GM12878 (cell line): ENCODE measurements at regions not wholly inside any gene's neighbourhood (a gene's known extent, or its start where the extent isn't known, plus 50 kb on each side); places are given as distances from the start of the nearest gene placed in this dataset.

Source experiments
- ATAC-seq: fragments of 200-7000 bp; cut with Tn5 transposase; 3 replicates; pipeline ENCODE4 v1.9.1; 2020; ENCODE audit warnings: mild to moderate bottlenecking, moderate library complexity
- BruUV-seq: library from RNA; stranded (reverse); fragments of 400-500 nt; replicated peaks from 2 replicates; lab custom pipeline; 2021; lab: Mats Ljungman, UMichigan
- CTCF ChIA-PET: fragments of 300-600 bp; sonication (Branson Sonifier 250); formaldehyde crosslinking; extraction: SDS; loops from one replicate; lab custom pipeline; 2021; ENCODE audit warnings: inconsistent platforms; lab: Yijun Ruan, JAX
- POLR2A ChIA-PET: fragments of 350-600 bp; formaldehyde crosslinking; extraction: SDS; loops from one replicate; lab custom pipeline; 2021; ENCODE audit warnings: inconsistent platforms; lab: Charles Lee
- RAD21 ChIA-PET: fragments of 300-600 bp; sonication (Branson Sonifier 250); formaldehyde crosslinking; loops from one replicate; lab custom pipeline; 2023; ENCODE audit warnings: antibody characterized with exemption; ENCODE audit not compliant: unreplicated experiment; lab: Charles Lee
- SMC1A ChIA-PET: fragments of 300-600 bp; sonication (Branson Sonifier 250); formaldehyde crosslinking; loops from one replicate; lab custom pipeline; 2023; ENCODE audit not compliant: unreplicated experiment, uncharacterized antibody; lab: Charles Lee
- DNase-seq: peaks from one replicate; pipeline ENCODE4 v3.0.0-alpha.2; 2011; ENCODE audit warnings: low read depth, low spot score
- FAIRE-seq: peaks from 3 replicates; lab custom pipeline; 2011; peaks lifted over from hg19 to GRCh38; lab: Jason Lieb, UNC
- H2AFZ ChIP-seq: 2 replicates; pipeline ENCODE4 v1.6.0; 2011; ENCODE audit warnings: low read depth, low read length, control low read depth; ENCODE audit not compliant: control insufficient read depth
- H3K27ac ChIP-seq: 2 replicates; pipeline ENCODE4 v1.5.1; 2011; ENCODE audit warnings: control low read depth; ENCODE audit not compliant: control insufficient read depth, insufficient read depth
- H3K27me3 ChIP-seq, 2 experiments: replicated peaks in 1 of 2; 2 replicates each; pipeline versions ENCODE4 v1.6.0 to v1.6.1; 2011; ENCODE audit warnings: low read length in 1 of 2; ENCODE audit not compliant: control insufficient read depth in 2 of 2, insufficient read depth in 2 of 2
- H3K36me3 ChIP-seq, 2 experiments: 2 replicates each; pipeline ENCODE4 v1.5.1; 2011; ENCODE audit warnings: low read length in 1 of 2; ENCODE audit not compliant: control insufficient read depth in 2 of 2, insufficient read depth in 2 of 2
- H3K4me1 ChIP-seq: 2 replicates; pipeline ENCODE4 v1.6.1; 2011; ENCODE audit warnings: mild to moderate bottlenecking, low read length, moderate library complexity, mixed read lengths; ENCODE audit not compliant: control insufficient read depth, insufficient read depth
- H3K4me2 ChIP-seq: 2 replicates; pipeline ENCODE4 v1.6.0; 2011; ENCODE audit warnings: control low read depth; ENCODE audit not compliant: control insufficient read depth, insufficient read depth
- H3K4me3 ChIP-seq: fragments of 200-600 bp; sonication (generic); 2 replicates; pipeline ENCODE4 v1.5.1; 2016
- H3K79me2 ChIP-seq: 2 replicates; pipeline ENCODE4 v1.6.0; 2011; ENCODE audit warnings: low read length; ENCODE audit not compliant: control insufficient read depth, insufficient read depth
- H3K9ac ChIP-seq: 2 replicates; pipeline ENCODE4 v1.8.0; 2011; ENCODE audit warnings: low read length, control low read depth, mixed read lengths; ENCODE audit not compliant: control insufficient read depth, insufficient read depth
- H3K9me3 ChIP-seq: replicated peaks from 3 replicates; pipeline ENCODE4 v1.5.1; 2011; ENCODE audit warnings: mild to moderate bottlenecking, low read length; ENCODE audit not compliant: control insufficient read depth, insufficient read depth
- H4K20me1 ChIP-seq: 2 replicates; pipeline ENCODE4 v1.6.0; 2011; ENCODE audit not compliant: control insufficient read depth, insufficient read depth
- CBFB ChIP-seq: IDR thresholded peaks from 2 replicates; pipeline ENCODE4 v1.6.1; 2016; ENCODE audit warnings: antibody characterized with exemption, low read depth
- CEBPZ ChIP-seq: fragments of 150-350 bp; IDR thresholded peaks from 2 replicates; pipeline ENCODE4 v1.6.1; 2016; ENCODE audit warnings: low read depth, low read length
- CREB1 ChIP-seq: IDR thresholded peaks from 2 replicates; pipeline ENCODE4 v1.6.1; 2012; ENCODE audit warnings: low read depth, mild to moderate bottlenecking, inconsistent platforms
- HDGF ChIP-seq: fragments of 450-650 bp; IDR thresholded peaks from 2 replicates; pipeline ENCODE4 v1.6.1; 2016; ENCODE audit warnings: antibody characterized with exemption
- KAT2A ChIP-seq: conservative IDR thresholded peaks from 2 replicates; pipeline ENCODE4 v1.6.1; 2011; ENCODE audit warnings: low read depth, low read length; ENCODE audit not compliant: control insufficient read depth
- NFXL1 ChIP-seq: fragments of 450-650 bp; IDR thresholded peaks from 2 replicates; pipeline ENCODE4 v1.6.1; 2017; ENCODE audit warnings: antibody characterized with exemption, mild to moderate bottlenecking, borderline replicate concordance
- REST ChIP-seq: IDR thresholded peaks from 2 replicates; pipeline ENCODE4 v1.6.1; 2012; ENCODE audit warnings: mild to moderate bottlenecking, low read depth, low read length
- RFX5 ChIP-seq: IDR thresholded peaks from 2 replicates; pipeline ENCODE4 v1.6.1; 2011; ENCODE audit warnings: low read depth, low read length, improper control_type of control experiment
- STAT3 ChIP-seq: IDR thresholded peaks from 2 replicates; pipeline ENCODE4 v1.6.1; 2011; ENCODE audit warnings: low read depth, low read length, improper control_type of control experiment
- USF1 ChIP-seq: IDR thresholded peaks from 2 replicates; pipeline ENCODE4 v1.6.1; 2011; ENCODE audit warnings: borderline replicate concordance, low read depth, mild to moderate bottlenecking, moderate library complexity, mixed read lengths, low read length; ENCODE audit not compliant: insufficient read depth; ENCODE audit errors: extremely low read length
- ZNF207 ChIP-seq: fragments of 450-650 bp; IDR thresholded peaks from 2 replicates; pipeline ENCODE4 v1.6.1; 2014; ENCODE audit warnings: antibody characterized with exemption, mild to moderate bottlenecking, borderline replicate concordance
- ZNF384 ChIP-seq: IDR thresholded peaks from 2 replicates; pipeline ENCODE4 v1.6.1; 2012; ENCODE audit warnings: low read depth, mild to moderate bottlenecking, low read length, improper control_type of control experiment, borderline replicate concordance
- ZZZ3 ChIP-seq: IDR thresholded peaks from 2 replicates; pipeline ENCODE4 v1.6.1; 2011; ENCODE audit warnings: low read depth; ENCODE audit not compliant: control insufficient read depth, insufficient read length
- WGBS: methylation state at CpG from one replicate; pipeline ENCODE4 v1.1.6; 2016; ENCODE audit warnings: low lambda C conversion rate; ENCODE audit not compliant: insufficient replicate concordance, insufficient coverage; ENCODE audit errors: missing lambda C conversion rate; 5-methylcytosine and 5-hydroxymethylcytosine counted together
- in situ Hi-C: fragments of 300-500 bp; cut with MboI; formaldehyde crosslinking; loops from 9 replicates; pipeline ENCODE4 v1.14.3; 2018; ENCODE audit warnings: mixed read lengths
- intact Hi-C: fragments of 100-400 bp; cut with micrococcal nuclease; formaldehyde crosslinking; loops from one replicate; pipeline ENCODE4 v1.14.2; 2022; ENCODE audit not compliant: unreplicated experiment

GRCh38 chr9:71630377-71630995, 137.8 kb downstream of the CEMIP2 start:
- TF ChIP-seq REST: no peak
- TF ChIP-seq KAT2A: no peak
- no peak for TF ChIP-seq RFX5
- TF ChIP-seq ZNF207: no peak
- TF ChIP-seq ZZZ3: no peak
- TF ChIP-seq HDGF: no peak
- TF ChIP-seq STAT3: no peak
- no peak for TF ChIP-seq USF1
- no peak for TF ChIP-seq CBFB
- TF ChIP-seq NFXL1: no peak
- TF ChIP-seq CREB1: no peak
- no peak for TF ChIP-seq CEBPZ
- TF ChIP-seq ZNF384: no peak

More at GRCh38 chr9:71630377-71630995, 137.8 kb downstream of the CEMIP2 start:
- no peak overlapping the region for H3K9ac ChIP-seq
- no peaks in the 10 kb centered on the region for H4K20me1 ChIP-seq
- no TSS peak for BruUV-seq
- FAIRE-seq: no peak
- no peaks in the 10 kb centered on the region for H3K9me3 ChIP-seq
- no peak overlapping the region for H2AFZ ChIP-seq
- H3K27me3 ChIP-seq: no peaks in the 10 kb centered on the region
- ATAC-seq: no peak
- in situ Hi-C loops: no loop called here
- H3K36me3 ChIP-seq: no peaks in the 10 kb centered on the region
- POLR2A ChIA-PET: no interaction called here
- RAD21 ChIA-PET: no interaction called here
- no peaks in the 10 kb centered on the region for H3K4me1 ChIP-seq
- CTCF ChIA-PET: interaction anchor here (1.0 kb wide), 1 partner anchor 83 kb away, joined by 5 read pairs; no protein-coding TSS in a partner anchor
- WGBS: 9% methylated on average over 3 of the region's 3 CpGs
- no peaks in the 10 kb centered on the region for H3K79me2 ChIP-seq
- H3K27ac ChIP-seq: no peak overlapping the region
- SMC1A ChIA-PET: no interaction called here
- no peak overlapping the region for H3K4me2 ChIP-seq
- no peak for DNase-seq
- H3K4me3 ChIP-seq: no peak overlapping the region
- intact Hi-C loops: no loop called here
